NCI-H1417 (cell line): ENCODE measurements at regions not wholly inside any gene's neighbourhood (a gene's known extent, or its start where the extent isn't known, plus 50 kb on each side); places are given as distances from the start of the nearest gene placed in this dataset.
A peak's percentile ranks its signal among the peaks of the same experiment; 100 is the strongest.
"Not testable (repeated sequence)": the region's sequence is repeated elsewhere in the genome, so short reads cannot be mapped to it uniquely, and the experiment has no call there.

Experiments used
- DNase-seq, 3 experiments: peaks; one replicate each; lab custom pipeline; 2025; lab: John Stamatoyannopoulos, UW

DNA sequence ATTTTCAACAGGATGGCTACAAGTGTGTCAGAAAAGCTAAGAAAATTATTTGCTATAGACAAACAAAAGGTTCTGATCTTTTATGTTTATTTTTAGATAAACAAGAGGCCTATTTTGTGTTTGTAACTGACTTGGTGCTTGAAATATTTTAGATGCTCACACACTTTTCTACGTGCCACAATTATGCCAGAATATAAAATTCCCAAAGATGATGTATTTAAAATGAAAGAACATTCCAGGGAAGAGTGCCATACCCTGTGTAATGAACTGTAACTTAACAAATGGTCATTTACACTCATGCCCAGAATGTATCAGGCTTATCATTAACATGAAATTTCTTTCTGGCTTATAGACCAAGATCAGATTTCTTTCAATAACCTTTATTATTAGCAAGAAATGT lies 144.9 kb upstream of the MTPN start:
- DNase-seq = no peak

DNA sequence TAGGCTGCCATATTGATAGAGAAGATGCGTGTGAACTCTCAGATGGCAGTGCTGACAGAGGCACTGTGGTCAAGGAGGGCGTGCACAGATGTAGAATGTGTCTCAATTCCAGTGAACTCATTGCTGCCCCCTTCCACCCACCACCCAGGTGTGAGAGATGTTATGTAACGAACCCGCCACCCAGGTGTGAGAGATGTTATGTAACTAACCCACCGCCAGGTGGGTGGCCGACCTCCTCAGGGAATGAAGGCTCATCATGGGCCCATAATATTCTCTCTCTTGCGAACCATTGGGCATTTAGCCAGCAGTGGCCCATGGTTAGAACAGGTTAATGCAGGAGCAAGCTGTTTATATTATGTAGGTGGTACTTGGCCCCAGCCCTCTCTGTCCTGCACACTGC lies 140.4 kb upstream of the MTPN start:
- no peak for DNase-seq

DNA sequence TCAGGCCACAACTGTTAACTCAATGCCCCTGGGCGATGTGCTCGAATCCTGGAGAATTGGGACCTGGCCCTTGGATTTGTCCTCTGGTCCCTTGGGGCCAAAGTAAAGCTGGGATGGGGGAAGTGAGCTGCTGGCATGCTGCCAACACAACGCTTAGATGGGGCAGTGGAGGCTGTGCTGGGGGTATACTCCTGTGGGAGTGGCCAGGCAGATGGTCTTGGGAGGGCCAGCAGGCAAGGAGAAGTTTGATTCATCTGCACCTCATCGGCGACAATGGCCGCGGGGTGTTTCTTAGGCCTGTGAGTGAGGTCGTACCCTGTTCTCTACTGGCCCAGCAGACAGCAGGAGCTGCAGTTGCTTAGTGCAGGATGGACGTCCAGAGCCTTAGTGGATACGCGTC lies 139.0 kb upstream of the MTPN start:
- no peak for DNase-seq

DNA sequence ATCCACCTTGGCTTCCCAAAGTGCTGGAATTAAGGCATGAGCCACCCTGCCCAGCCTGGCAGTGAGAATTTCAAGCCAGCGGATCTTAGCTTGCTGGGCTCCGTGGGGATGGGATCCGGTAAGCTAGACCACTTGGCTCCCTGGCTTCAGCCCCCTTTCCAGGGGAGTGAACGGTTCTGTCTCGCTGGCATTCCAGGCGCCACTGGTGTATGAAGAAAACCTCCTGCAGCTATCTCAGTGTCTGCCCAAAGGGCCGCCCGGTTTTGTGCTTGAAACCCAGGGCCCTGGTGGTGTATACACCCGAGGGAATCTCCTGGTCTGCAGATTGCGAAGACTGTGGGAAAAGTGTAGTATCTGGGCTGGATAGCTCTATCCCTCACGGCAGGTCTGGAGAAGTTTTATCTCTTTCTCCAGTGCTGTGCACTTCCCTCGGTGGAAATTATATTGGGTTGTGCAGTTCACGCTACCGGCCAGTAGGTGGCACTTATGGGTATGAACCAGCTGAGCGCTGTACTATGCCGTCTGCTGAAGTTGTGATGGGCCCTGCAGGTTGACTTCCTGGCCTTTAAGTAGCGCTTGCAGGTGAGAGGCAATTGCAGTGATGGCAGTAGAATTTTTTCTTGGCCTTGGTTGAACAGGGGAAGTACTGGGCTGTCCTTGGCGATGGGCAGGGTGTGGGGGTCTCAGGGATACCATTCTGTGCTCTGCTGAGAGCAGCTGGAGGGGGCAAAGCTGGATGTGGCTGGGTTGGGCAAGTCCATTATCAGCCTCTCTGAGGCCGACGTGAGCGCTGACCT lies 138.0 kb upstream of the MTPN start:
- DNase-seq = peak in 2 of 3 experiments; percentile 18 to 75

DNA sequence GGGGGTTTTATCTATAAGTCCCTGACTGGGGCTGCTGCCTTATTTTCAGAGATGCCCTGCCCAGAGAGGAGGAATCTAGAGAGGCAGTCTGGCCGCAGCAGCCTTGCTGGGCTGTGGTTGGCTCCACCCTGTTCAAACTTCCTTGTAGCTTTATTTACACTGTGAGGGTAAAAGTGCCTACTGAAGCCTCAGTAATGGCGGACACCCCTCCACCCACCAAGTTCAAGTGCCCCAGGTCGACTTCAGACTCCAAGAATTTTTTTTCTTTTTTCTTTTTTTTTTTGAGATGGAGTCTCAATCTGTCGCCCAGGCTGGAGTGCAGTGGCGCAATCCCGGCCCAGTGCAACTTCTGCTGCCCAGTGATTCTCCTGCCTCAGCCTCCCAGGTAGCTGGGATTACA lies 137.3 kb upstream of the MTPN start:
- not testable (repeated sequence) for DNase-seq

DNA sequence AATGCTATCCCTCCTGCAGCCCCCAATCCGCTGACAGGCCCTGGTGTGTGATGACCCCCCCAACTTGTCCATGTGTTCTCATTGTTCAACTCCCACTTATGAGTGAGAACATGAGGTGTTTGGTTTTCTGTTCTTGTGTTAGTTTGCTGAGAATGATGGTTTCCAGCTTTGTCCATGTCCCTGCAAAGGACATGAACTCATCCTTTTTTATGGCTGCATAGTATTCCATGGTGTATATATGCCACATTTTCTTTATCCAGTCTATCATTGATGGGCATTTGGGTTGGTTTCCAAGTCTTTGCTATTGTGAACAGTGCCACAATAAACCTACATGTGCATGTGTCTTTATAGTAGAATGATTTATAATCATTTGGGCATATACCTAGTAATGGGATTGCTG lies 131.9 kb upstream of the MTPN start:
- DNase-seq = not testable (repeated sequence)

DNA sequence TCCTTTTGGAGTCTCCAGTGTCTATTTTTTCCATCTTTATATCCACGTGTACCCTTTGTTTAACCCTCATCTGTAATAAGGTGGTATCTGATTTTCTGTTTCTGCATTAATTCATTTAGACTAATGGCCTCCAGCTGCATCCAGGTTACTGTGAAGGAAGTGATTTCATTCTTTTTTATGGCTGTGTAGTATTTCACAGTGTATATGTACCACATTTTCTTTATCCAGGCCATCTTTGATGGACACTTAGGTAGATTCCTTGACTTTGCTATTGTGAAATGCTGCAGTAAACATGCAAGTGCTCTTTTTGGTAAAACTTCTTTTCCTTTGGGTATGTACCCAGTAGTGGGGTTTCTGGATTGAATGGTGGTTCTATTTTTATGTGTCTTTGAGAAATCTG lies 128.0 kb upstream of the MTPN start:
- DNase-seq = no peak

DNA sequence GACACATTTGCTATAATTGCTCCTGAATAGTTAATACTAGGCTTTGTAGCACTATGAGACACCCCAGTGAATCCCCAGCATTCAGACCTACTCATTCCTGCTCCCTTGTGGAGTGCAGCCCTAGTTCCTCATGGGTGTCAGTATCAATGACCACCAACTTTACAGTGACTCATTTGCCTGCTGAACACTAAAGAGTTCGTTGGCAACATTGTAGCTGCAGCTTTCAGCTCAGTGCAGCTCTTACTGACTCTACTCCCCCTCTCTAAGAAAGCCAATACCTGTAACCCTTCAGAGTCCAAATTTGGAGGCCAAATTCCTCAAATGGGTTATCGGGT lies 127.1 kb upstream of the MTPN start:
- no peak for DNase-seq

DNA sequence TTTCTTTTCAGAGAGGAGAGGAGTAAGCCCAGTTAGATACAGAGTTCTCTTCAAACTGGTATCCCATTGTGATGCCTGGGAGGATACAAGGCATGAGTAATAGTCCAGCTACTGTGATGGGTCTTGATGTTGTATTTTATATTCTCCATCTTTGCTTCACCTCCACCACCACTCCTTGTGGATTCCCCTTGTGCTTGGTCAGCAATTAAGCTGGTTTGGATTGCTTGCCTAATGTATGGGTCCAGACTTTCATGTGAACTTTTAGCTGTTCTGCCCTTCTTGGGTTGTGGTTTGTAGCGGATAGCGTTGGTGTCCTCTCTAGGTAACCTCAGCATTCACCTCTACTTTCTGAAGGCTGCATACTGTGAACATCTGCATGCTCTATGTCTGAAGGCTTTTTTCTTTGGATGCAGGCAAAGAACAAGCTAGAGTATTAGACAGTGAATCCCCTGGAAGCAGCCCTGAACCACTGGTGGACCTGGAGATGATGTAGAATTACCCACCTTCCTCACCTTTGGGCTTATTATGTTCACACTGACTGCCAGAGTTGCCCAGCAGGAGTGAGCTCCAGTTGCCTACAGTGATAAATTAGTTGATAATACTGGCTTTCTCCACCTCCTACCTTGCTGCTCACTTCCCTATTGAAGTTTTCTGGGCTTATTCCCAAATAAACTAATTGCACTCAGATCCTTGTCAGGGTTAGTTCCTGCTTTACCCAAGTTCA lies 126.5 kb upstream of the MTPN start:
- no peak for DNase-seq

DNA sequence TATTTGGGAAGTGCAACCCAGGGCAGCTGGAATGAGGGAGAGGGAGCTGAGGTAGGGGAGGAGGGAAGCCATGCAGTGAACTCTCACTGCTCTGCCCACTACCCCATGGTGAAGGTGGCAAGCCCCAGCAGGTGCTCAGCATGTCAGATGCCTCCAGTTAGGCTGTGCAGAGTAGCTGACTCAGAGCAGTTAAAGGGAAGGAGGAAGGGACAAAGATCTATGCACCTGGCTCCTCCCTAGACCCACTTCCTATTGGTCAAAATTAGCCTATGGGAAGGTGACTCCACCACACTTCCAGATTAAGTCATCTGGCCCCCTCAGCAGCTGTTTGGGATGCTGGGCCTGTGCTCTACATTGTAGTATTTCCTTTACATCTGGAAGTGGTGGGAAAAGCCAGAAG lies 125.7 kb upstream of the MTPN start:
- DNase-seq = no peak

DNA sequence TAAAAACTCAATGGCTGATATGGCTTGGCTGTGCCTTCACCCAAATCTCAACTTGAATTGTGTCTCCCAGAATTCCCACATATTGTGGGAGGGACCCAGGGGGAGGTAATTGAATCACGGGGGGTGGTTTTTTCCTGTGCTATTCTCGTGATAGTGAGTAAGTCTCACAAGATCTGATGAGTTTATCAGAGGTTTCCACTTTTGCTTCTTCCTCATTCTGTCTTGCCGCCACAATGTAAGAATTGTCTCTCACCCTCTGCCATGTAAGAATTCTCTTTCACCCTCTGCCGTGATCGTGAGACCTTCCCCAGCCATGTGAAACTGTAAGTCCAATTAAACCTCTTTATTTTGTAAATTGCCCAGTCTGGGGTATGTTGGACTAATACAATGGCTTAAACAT lies 115.6 kb upstream of the MTPN start:
- not testable (repeated sequence) for DNase-seq

DNA sequence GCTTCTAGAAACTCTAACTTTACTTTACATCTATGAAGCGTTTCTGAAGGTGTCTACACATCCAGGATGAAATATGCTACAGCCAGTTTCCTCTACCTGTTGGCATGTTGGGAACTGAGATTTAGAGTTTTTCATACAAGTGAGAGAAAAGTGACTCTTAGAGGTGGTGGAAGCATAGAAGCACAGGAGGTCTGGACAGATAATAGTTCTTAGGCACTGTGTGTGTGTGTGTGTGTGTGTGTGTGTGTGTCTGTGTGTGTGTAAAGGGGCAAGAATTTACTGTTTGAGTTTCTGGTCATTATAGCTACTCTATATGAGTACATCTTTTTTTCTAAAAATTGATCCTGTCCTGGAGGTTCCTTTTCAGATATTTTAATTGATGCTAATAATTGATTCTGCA lies 110.7 kb upstream of the MTPN start:
- DNase-seq = no peak

DNA sequence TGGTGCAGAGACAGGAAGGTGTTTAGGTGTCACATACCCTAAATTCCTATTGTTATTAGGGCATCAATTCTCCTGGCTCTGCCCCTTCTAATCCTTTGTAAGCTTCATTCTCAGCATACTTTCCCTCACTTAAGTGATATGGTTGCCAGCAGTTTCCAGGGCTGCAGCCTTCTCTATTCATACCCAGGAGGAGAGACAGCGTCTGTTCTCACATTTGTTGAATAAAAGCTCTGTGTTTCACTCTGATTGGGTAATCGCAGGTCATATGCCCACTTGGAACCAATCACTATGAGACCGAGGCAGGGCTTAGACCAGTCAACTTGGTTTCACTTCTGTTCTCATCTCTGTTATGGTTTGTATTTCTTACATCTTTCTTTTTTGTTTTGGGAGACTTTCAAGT lies 109.6 kb upstream of the MTPN start:
- DNase-seq = peak in 1 of 3 experiments; percentile 10

DNA sequence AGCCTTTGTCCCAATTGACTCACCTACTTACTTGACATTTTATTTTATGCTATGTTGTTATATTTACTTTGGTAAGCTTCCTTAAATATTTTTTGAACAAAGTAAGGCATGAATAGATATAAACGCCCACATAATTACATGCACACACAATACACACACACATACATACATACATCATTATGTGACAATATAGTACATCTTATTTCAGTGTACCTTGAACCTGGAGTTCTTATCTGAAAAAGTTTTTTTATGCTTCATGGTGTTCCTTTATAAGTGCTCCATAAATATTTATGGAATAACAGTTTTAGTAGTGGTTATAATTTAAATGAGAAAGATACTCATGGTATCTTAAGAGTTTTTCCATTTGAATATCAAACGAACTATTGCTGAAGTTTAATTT lies 102.8 kb upstream of the MTPN start:
- no peak for DNase-seq

DNA sequence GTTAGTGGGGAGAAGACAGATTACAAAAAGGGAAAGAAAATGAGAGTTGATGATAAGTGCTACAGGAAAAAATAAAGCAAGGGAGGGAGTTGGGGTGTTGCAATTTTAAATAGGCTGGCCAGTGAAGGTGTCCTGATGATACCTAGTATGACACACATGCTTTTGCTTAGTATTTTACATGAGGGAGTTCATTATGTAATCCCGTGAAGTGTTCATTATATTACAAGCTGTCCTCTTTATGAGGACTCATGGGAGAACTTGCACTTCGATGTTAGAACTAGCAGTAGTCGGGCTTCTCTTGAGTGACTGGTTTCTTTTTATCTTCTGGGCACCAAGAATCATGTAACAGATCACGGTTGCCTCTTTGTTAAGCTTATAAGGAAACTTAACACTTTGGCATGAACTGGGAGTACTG lies 102.3 kb upstream of the MTPN start:
- DNase-seq = peak in 1 of 3 experiments; percentile 17

DNA sequence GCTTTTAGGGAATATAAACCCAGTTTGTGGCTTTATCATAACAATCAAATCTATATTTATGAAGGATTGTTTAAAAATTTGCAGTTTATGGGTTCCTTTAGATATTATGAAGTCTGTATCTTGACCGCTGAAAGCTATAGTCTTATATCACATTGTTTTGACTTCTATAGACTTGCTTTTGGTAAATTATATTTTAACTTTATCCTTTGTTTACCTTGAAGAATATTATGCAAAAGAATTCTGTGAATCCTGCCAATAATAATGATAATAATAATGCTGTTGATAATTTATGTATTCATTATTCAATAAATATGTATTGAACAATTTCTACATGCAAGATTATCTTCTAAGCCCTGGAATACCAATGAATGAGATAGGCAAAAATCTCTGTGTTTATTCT lies 101.9 kb upstream of the MTPN start:
- no peak for DNase-seq

DNA sequence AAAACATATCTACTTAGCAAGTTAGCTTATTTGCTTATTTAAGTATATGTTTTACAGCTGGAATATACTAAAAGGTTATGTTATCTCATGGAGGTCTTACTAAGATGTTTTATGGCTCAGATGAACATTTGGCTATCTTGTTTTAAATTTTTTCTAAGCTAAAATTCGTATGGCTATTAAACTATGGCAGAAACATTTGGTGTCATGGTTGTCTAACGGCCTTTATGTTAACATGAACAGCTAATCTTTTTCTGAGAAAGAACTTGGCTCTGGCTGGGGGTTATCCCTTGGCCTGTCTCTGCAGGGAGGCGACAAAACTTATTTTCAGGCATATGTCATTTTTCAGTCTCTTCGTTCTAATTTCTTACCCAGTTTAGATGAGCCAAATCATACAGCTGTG lies 101.5 kb upstream of the MTPN start:
- no peak for DNase-seq

DNA sequence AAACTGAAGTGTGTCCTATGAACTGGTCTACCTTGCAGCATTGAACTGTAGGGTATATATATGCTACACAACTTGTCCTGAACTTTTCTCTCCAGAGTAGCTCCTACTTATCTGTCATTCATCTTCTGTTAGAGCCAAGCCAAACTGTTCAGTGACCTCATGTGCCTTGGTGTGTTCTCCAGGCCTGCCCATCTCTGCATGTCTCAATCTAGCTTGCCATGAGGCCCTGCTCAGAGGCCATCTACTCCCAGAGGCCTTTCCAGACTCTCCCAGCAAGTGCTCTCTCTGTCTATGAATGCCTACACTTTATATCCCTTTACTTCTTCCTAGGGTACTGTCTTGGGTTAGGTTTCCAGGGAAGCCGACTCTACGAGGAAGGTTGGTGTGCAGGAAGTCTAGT lies 99.8 kb upstream of the MTPN start:
- DNase-seq = no peak

DNA sequence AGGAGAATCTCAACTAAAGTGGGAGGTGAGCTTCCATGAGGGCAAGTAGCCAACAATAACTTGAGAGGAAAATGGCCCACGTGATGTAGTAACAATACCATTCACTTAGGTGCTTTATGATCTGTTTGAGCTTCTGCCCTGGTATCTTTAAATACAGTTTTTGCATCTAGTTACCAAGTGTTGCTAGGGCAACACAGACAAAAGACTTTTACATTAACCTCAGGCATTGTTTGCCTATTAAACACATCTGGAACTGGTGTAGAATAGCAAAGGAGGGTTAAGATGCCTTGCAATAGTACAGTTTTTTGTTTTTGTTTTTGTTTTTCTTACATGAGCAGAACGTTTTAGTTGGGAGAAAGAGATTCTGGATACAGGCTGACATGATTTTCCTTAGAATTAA lies 97.7 kb upstream of the MTPN start:
- DNase-seq = peak; percentile 45 to 85 (median 51)

DNA sequence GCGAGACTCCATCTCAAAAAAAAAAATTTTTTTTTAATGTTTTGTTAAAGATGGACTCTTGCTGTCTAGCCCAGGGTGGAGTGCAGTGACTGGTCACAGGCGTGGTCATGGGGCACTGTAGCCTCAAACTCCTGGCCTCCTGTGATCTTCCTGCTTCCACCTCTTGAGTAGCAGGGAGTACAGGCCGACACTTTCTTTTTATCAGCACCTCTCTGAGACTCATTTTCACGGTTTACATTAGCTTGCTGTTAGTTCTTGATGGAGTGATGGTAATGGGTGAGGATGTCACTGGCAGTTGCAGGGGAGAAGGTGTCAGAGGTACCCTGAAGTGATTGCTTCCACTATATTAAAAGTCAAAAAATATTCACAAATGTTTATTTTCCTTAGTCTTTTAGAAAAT lies 95.3 kb upstream of the MTPN start:
- DNase-seq = no peak

DNA sequence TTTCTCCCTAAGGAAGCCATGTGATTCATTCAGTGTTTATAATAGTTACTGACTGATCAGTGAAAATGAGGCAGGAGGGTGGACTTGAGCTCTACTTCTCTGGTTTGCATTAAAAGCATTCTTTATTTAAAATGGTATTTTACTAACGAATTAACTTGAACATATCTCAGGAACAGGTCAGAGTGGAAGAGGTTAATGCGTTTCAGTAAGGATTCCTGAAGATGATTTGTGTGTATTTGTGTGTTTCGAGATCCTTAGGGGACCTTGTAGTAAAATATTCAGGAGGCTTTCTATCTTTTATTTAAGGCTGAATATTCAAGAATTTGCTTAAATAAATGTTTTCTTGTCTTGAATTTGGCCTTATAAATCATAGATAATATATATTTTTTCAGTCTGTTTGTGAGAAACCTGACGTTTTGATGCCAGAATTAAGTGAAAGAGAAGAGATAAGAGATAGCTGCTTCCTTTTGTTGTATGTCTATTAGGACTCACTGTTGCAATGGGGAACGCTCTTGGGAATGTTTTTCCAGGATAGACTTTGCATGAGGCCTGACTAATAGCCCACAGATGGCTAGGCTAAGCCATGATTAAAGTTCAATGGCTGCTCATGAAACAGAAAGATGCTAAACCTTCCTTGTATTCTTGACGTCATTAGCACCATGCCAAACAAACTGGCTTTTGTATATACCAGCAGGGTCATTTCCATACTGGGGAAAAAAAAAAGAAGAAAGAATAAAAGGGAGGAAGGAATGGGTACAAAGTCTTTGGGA lies 93.8 kb upstream of the MTPN start:
- DNase-seq = no peak

DNA sequence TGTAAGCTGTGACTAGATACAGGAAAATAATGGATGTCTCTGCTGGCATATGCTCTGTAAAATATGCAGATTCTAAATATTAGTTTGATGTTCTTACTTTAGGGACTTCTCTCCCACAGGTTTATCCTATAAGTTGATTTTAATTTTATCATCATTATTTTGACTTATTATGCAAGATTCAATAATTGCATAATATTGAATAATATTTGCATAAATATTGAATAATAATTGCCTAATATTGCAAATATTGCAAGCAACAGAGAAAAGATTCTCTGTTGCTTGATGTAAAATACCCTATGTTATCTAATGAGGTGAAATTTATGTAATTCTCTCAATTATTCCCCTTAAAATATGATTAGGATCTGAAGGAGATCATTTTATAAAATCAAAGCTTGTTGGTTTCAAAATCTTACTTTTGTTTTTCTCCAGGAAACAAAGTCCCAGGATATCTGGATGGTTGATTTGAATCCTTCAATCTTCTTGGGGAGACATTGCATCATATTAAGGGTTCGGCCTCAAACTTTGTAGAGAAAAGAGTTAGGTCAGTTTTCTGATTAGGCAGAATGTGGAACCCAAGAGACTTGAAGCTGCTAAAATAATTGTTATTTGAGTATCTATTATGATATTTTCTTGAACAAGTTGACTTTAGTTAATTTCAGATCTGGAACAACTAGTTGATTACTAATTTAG lies 92.8 kb upstream of the MTPN start:
- DNase-seq = no peak
